ENCODE measurements at regions not wholly inside any gene's neighbourhood (a gene's known extent, or its start where the extent isn't known, plus 50 kb on each side); places are given as distances from the start of the nearest gene placed in this dataset.
"Not testable (repeated sequence)": the region's sequence is repeated elsewhere in the genome, so short reads cannot be mapped to it uniquely, and the experiment has no call there.

DNA sequence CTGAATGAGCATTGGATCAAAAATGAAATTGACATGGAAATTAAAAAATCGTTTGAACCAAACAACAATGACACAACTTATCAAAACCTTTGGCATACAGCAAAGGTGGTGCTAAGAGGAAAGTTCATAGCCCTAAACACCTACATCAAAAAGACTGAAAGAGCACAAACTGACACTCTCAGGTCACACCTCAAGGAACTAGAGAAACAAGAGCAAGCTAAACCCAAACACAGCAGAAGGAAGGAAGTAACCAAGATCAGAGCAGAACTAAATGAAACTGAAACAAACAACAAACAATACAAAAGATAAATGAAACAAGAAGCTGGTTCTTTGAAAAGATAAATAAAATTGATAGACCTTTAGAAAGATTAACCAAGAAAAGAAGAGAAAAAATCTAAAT is 118.3 kb downstream of the F11 start:
- TF ChIP-seq POLR2AphosphoS5, POLR2A, EP300 (IDR thresholded peaks at IDR 0.05): not testable (repeated sequence)
- TF ChIP-seq, protein P1, sequence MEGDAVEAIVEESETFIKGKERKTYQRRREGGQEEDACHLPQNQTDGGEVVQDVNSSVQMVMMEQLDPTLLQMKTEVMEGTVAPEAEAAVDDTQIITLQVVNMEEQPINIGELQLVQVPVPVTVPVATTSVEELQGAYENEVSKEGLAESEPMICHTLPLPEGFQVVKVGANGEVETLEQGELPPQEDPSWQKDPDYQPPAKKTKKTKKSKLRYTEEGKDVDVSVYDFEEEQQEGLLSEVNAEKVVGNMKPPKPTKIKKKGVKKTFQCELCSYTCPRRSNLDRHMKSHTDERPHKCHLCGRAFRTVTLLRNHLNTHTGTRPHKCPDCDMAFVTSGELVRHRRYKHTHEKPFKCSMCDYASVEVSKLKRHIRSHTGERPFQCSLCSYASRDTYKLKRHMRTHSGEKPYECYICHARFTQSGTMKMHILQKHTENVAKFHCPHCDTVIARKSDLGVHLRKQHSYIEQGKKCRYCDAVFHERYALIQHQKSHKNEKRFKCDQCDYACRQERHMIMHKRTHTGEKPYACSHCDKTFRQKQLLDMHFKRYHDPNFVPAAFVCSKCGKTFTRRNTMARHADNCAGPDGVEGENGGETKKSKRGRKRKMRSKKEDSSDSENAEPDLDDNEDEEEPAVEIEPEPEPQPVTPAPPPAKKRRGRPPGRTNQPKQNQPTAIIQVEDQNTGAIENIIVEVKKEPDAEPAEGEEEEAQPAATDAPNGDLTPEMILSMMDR (IDR thresholded peaks at IDR 0.05), result not testable (repeated sequence)
